GM21515 (cell line): ENCODE measurements at regions not wholly inside any gene's neighbourhood (a gene's known extent, or its start where the extent isn't known, plus 50 kb on each side); places are given as distances from the start of the nearest gene placed in this dataset.

Source experiments
- ATAC-seq: cut with Tn5 transposase; IDR thresholded peaks from one replicate; pipeline ENCODE4 v1.9.1; 2021; ENCODE audit not compliant: unreplicated experiment

DNA sequence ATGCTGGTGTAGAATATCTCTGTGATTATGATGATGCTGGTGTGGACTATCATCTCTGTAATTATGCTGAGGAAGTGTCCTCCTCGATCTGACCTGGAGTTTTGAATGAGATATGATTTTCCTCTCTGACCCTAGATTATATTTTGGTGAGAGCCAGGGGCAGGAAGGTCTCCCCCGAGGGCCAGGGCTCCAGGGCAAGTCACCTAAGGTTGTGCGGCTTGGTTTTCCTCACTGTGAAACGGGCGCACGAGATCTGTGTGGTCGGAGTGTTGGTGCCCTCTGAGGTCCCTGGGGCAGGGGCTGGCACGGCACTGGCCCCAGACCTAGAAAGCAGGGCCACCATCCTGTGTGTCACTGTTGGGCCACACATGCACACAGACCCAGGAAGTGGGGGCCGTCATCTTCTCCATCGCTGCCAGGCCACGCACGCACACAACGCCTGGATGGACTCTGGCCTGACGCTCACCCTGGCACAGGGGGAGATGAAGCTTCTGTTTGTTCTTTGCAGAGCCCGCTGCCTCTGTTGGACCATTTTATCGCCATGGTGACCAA is 67.7 kb upstream of the ZNF469 start:
- ATAC-seq, result no peak

DNA sequence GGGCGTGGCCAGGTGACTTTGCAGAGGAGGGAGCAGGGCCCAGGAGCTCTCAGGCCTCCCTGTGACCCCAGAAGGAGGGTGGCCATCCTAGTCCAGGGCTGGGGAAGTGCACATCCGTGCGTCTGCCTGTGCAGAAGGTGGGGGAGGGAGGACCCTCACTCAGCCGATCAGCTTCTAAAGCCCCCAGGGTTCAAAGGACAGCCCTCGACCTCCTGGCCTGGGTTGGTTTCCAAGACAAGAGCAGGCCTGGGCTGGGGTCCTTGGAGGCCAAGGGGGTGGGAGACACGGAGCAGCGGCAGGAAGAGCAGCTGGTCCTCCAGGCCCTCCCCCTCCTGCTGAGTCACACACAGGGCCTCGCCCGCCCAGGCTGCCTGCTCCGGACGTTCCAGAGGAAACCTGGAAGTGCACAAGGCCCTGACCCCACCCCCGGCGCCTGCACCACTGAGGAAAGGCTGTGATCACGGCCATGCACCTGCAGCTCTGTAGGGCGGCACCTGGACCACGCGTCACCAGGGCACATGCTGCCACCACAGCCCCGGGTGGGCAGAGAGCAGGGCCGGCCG is 67.1 kb upstream of the ZNF469 start:
- ATAC-seq, result no peak

DNA sequence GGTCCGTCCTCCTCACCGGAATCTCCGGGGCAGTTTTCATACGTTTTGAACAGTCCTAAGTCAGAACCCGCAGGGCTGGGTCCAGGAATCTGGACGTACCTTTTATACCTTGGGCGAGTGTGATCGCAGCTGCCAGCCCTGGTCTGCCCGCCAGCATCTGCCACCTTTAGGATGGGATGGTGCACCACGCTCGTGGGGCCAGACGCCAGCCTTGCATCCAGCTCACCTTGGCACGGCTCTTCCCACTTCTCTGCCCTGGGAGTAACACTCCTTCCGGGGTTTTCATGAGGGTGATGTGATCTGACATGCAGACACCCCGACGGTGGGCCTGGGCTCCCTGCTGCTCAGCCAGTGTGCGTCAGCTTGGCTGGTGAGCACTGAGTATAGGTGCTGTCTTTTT is 66.6 kb upstream of the ZNF469 start:
- no peak for ATAC-seq

DNA sequence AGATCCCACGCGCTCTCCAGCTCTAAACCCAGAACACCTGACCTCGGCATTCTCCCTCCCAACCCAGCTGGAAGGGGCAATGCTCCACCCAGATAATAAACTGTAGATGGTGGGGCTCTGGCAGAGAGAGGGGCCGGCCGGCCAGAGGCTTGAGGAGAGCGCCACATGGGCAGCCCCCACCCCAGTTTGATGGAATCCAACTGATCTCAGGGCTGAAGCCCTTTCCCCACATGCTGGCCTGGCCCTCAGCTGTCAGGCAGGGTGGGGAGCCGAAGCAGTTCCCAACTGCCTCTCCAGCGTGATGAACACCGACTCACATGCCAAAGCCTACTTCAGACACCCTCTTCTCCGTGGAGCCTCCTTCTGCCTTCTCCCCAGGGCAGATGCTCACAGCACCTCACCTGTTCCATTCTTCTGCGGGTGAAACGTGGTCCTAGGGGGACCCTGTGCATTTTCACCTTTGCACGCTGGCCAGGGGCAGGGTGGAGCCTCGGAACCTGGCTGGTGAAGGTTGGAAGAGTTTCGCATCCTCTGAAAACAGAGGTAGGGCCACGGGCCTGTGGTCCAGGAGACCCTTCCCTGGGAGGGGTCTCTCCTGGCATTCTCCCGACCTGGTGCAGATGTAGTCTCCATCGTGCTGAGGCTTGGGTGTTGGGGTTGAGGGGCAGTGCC is 65.7 kb upstream of the ZNF469 start:
- no peak for ATAC-seq

DNA sequence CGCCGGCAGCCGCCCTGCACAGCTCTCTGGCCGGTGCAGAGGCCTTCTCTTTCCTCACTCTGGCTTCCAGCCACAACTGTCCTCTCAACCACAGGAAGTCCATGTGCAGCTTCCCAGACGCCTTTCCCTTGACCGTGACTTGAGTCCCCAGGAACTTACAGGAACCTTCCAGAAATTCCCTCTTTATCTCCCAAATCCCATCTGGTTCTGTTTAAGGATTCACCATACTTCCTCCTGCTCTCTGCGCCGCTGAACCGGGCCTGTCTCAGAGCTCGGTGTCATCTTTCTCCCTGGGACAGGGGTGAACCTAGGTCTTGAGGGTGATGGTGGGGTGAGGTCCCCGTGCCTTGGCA is 65.2 kb upstream of the ZNF469 start:
- no peak for ATAC-seq

DNA sequence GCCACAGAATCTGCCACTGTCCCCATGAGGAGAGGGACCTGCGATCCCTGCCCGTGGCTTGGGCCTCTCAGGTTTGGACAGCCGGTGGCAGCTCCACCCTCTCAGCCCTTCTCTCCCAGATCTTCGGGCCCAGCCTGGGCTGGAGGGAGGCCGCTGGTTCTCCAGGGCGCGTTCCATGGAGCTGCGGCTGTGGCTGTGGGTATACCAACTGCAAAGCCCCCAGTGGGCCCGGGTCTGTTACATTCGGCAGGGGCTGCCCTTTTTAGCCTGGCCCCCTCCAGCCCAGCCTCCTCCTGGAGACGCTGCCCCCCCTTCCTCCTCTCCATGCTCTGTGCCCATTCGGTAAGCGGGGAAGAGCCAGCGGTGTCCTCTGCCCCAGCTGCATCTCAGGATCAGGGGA is 64.7 kb upstream of the ZNF469 start:
- ATAC-seq, result no peak

DNA sequence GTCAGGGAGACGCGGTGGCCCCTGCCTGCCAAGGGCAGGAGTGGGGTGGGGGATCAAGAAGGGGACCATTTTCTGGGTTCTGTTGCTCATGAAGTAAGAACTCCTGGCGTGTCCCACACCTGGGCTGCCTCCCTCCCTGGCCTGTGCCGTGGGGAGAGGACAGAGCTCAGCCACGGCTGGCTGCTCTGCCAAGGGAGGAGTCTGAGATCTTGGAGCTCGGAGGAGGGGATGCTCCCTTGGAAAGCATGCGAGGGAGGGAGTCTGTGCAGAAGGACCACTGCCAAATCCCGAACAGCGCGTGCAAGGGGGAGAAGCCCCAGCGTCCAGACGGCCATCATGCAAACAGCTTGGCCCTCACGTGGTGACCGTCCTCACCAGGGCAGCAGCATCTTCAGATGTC is 64.2 kb upstream of the ZNF469 start:
- no peak for ATAC-seq

DNA sequence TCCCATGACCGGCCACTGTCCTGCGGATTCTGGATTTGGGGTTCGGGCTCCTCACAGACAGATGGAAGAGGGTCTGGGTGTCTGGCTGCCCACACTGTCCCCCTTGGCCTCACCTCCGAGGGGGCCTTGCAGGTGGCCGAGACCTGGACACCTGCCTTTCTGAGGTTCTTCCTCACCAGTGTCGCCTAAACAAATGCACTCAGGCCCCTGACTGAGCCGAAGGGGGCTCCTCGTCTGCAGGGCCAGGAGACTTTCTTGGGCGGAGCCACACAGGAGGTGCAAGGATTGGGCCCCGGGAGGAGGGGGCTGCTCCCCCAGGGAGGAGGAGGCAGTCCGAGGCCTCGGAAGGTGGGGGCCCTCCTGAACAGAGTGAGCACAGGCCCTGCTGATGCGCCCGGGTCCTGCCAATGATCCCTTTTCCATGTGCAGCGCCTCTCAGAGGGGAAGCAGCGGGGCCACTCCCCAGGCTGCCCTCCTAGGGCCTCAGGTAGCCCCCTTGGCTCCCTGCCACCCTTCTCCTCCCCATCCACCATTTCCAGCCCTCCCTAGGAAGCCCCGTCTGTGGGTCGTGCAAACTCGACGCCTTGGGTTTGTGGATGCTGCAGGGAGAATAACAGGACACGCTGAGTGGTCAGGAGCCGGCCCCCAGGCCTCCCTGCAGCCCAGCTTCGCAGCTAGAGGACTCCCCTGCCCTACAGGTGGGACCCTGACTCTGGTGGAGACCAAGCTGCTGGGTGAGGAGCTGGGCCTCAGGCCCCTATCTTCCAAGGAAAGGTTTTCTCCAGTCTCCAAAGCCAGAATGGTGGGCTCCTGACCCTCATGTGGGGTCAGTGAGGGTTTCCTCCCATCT is 63.4 kb upstream of the ZNF469 start:
- no peak for ATAC-seq

DNA sequence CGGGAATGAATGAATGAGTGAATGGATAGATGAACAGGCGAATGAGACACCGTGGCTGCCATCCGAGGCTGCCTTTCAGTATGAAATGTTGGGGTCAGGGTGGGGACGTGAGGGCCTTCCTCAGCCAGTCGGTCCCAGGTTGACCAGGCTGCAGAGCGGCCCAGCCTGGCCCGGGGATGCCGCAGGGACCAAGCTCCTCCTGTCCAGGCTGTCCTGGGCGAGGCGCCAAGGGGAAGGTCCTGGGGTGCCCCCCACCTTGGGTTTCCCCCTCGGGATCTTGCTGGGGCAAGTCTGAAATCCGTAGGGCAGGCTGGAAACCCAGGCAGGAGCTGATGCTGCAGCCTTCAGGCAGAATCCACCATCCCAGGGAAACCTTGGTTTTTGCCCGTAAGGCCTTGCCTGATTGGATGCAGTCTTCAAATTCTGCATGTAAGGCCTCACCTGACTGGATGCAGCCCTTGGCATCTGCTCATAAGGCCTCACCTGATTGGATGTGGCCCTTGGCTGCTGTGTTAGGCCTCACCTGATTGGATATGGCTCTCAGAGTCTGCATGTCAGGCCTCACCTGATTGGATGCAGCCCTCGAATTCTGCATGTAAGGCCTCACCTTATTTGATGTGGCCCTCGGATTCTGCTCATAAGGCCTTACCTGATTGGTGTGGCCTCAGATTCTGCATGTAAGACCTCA is 61.7 kb upstream of the ZNF469 start:
- no peak for ATAC-seq

DNA sequence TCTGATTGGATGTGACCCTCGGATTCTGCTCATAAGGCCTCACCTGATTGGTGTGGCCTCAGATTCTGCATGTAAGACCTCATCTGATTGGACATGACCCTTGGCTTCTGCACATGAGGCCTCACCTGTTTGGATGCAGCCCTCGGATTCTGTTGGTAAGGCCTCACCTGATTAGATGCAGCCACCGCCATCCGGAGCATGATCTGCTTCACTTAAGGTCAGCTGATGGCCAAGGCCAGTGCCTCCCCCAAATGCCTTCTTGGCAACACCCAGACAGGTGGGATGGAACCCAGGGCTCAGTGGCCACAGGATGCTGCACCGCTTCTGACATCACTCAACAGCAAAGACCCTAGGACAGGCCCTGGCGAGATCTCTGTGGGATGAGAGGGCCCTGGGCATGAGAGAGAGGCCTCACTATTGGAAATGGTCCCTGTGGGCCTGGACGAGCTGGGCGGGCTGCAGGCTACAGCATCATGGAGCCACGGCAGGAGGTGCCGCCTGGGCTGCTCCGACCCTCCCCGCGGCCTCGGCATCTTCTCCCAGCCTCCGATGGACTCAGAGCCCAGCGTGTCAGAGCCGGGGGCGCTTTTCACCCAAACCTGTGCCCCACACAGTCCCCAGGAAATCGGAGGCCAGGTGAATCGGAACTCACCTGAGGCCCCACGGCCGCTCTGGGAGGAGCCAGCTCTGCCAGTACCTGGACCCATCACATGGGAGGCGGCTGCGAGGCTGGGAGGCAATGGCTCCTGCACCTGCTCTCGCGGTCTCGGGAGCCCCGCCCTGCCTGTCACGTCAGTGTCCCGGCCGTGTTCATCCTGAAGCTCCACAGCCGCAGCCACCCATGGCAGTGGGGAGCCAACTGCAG is 60.9 kb upstream of the ZNF469 start:
- ATAC-seq, result no peak

DNA sequence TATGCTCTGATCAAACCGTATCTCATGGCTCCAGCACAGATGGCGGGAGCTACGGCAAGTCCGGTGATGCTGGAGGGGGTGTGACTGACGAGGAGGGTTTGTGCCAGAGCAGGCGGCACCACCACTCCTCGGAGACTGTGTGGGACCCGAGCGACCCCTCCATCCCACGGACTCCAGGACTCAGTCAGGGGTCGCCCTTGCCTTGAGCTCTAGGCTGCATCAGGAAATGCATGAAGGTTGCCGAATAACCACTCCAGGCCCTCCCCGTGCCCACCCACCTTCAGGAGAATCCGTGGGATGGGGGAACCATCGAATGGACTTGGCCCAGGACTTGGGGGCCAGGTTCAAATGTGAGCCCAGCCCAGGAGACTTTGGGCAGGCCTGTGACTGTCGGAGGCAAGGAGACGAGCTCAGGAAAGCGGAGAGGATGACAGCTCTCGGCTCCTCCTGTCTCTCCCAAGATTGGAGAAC is 60.2 kb upstream of the ZNF469 start:
- no peak for ATAC-seq

DNA sequence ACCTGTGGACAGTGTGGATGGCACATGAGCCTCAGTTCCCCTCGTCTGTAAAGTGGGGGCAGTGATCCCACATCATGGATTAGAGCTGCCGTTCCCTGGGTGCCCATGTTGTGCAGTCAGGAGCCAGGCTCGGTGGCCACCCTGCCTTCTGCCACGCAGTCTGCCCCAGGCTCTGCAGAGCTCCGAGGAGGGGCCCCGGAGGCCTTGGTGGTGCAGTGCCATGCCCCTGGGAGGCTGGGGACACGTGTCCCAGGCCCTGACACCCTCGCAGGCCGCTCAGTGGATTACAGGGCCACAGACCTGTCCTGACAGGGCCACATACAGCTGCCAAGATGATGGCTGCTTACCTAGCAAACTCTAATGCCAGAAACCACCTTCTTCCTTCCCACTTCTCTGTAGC is 59.7 kb upstream of the ZNF469 start:
- no peak for ATAC-seq

DNA sequence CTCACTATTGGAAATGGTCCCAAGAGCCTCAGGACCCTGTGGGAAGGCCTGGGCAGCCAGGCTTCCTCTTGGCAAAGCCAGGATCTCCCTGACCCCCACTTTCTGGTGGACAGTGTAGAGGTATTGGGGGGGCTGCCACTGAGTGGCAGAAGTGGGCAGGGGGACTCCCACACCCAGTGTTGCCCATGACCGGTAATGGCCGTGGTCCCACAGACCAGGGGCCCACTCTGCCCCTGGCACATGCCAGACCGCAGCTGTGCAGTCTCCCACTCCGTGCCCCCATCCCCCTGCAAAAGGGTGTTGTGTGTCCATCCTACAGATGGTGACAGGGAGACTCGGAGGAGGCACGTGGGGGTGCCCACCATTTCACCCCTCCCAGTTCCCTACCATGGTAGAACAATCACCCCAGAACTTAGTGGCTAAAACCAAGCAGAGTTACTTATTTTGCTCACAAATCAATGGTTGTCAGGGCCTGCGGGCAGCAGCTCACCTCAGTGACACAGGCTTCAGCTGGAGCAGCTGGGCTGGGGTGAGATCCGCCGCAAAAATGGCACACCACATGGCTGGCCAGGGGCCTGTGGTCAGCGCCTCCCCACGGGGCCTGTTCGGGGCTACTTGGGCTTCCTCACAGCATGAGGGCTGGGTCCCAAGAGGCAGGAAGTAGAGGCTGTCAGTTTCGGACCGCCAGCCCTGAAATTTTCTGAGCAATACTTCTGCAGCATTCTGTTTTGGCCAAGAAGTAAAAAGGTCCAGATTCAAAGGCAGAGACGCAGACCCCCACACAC is 59.0 kb upstream of the ZNF469 start:
- no peak for ATAC-seq

DNA sequence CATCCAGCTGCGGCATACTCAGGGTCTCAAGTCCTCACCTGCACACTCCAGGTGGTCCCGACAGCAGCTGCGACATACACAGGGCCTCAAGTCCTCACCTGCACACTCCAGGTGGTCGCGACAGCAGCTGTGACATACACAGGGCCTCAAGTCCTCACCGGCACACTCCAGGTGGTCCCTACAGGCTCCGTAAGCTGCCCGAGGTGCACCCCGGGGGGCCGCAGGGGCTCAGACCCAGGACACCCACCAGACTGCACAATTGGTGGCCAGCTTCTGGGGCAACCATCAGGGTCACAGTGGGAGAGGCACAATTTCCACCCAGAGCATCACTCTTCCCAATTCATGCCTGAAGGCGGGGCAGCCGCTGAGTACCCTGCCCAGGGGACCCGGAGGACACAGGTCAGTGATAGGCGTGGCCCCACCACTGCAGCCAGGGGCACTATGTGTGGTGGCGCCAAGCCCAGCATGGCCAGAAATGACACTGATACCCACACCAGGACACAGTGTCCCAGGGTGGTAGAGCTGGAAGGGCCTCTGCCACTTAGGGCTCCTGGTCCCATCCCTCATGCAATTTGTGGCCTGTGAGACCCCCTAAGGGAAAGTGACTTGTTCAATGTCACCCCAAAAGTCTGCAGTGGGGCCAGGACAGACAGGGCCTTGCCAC is 57.5 kb upstream of the ZNF469 start:
- ATAC-seq, result no peak

DNA sequence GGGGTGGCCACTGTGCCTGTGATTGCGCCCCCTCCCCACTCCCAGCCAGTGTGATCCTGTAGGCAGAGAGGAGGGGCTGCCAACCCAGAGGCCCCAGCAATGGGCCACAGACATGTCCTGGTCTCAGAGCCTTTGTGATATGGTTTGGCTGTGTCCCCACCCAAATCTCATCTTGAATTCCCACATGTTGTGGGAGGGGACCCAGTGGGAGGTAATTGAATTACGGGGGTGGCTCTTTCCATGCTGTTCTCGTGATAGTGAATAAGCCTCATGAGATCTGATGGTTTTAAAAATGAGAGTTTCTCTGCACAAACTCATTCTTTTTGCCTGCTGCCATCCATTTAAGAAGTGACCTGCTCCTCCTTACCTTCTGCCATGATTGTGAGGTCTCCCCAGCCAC is 56.8 kb upstream of the ZNF469 start:
- no peak for ATAC-seq

DNA sequence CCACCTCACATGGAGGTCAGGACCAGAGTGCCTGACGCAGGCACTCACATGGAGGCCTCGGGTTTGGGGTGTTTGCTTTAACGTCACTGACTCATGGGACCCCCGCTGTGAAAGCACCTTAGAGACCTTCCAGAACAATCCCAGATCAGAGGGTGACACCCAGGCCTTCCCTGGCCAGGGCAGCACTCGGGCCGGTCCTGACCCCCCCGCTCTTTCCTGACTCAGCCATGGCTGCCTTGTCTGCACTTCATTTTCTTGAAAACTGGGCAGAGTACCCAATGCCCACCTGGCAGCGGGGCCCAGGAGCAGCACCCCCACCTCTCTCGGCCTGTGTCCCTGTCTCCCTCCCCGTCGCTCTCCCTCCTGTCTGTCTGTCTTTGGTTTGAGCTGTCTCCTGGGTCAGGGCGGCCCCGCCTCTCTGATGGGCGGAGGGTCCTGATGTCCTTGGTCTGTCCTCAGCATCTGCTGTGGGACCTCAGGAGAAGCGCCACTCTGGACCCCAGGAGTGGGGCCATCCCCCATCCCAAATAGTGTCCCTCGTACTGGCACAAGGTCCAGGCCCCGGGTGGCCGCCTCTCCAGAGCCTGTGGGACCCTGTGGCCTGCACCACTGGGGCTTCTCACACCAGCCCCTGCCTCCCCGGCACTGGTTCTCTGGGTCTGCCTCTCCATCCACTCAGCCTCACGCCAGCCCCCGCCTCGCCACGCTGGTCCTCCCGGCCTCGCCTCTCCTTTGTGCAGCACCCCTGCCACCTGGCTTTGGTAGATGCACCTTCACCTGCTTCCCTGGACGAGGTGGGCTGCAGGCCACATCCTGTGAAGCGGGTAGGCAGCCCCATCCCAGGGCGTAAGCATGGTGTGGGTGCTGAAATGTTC is 55.9 kb upstream of the ZNF469 start:
- ATAC-seq, result no peak

DNA sequence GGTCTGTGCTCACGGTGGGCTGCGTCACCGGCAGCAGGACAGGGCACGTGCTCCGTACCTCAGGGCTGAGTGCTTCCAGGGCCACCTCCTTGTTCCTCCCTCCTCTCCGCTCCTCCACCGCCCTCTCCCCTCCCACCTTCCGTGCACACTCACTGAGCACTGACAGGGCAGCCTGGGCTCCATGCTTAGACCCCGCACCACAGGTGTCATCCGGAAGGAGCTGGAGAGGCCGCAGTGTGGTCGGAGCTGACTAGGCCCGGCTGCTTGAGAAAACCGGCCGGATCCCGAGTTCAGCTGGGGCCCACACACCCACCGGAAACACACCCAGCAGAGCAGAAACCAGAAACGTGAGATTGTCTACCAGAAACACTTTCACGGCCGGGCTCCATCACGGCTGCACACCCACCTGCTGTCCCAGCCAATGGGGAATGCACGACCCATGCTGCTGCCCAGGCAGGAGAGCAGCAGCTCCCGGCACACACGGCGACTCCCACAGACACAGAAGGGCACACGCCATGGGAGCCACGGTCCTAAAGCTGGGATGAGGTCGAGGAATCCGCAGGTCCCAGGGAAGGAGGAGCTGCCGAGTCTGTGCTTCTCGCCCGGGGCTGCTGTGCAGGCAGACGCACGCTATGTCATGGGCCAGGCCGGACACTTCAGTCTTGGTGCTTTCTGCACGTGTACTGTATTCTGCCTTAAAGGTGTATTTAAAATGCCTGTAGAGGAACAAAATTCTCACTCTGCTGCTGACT is 55.0 kb upstream of the ZNF469 start:
- no peak for ATAC-seq
